ENCODE measurements at regions not wholly inside any gene's neighbourhood (a gene's known extent, or its start where the extent isn't known, plus 50 kb on each side); places are given as distances from the start of the nearest gene placed in this dataset.

- no peak for TF ChIP-seq CTCF (IDR thresholded peaks at IDR 0.05)
- TF ChIP-seq POLR2A (IDR thresholded peaks at IDR 0.05) = no peak
Observed at GRCh38 chr22:48980918-48981317, 846.8 kb downstream of the BRD1 start.

All from heart left ventricle (tissue), 13 donors.